ENCODE measurements at regions not wholly inside any gene's neighbourhood (a gene's known extent, or its start where the extent isn't known, plus 50 kb on each side); places are given as distances from the start of the nearest gene placed in this dataset.

DNA sequence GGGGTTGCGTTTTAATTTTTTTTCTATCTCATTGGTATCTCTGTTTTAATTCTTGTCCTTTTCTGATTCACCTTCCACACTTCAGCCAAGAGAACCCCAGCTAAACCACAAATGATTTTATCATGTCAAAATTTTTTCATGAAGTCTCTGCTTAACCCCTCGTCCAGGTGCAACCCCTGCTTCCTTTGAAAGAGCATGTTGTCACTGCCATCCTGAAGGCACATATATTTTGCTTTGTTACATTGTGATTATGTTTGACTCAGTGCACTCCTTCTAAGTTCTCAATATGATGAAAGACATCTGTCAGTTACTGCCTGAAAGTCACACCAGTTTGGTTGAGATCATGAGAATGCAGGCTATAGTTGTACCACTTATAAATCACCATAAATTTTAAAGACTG, 99.9 kb upstream of the FMR1 start:
- Histone ChIP-seq H3K9me3 (no peaks in the 10 kb centered on the region), H3K27me3 (ENCODE audit: low read depth) (no peaks in the 10 kb centered on the region), H3K36me3 (replicated peaks) (no peaks in the 10 kb centered on the region), H3K4me3 (no peak overlapping the region), H3K4me1 (no peaks in the 10 kb centered on the region)
- DNase-seq (ENCODE audit: low spot score in 2 of 2), result no peak
- in situ Hi-C loops (cut with MboI; ENCODE audit: low sequenced_read_pairs), result no loop called here

DNA sequence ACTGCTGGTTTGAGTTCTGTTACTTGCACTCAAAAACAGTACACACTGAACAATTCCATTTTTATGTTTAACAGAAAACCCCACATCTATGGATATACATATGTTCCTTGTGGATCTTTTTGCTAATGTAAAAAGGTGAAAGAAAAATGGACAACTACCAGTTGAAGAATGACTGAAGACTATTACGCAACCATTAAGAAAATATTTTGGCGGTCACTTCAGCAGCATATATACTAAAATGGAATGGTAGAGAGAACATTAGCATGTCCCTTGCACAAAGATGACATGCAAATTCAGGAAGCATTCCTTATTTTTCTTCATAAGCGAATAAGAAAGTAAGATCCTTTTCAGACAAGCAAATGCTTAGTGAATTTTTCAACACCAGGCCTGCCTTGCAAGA, 84.6 kb upstream of the FMR1 start:
- no peak for DNase-seq (ENCODE audit: low spot score in 2 of 2)
- no peaks in the 10 kb centered on the region for H3K27me3 ChIP-seq (ENCODE audit: low read depth)

DNA sequence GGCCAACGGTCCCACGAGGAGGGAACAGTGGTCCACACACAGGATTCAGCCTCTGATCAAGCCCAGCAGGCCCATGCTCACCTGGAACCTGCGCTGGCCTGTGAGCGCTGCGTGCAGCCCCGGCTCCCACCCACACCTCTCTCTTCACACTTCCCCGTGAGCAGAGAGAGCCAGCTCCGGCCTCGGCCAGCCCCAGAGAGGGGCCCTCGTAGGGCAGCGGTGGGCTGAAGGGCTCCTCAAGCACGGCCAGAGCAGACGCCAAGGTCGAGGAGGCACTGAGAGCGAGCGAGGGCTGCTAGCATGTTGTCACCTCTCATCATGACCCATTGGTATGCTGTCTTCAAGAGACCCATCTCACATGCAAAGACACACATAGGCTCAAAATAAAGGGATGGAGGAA, 83.0 kb upstream of the FMR1 start:
- H3K27me3 ChIP-seq (ENCODE audit: low read depth), result no peaks in the 10 kb centered on the region
- no peak for DNase-seq (ENCODE audit: low spot score in 2 of 2)
- H3K36me3 ChIP-seq (replicated peaks), result no peaks in the 10 kb centered on the region
- no peaks in the 10 kb centered on the region for H3K4me1 ChIP-seq
- H3K9me3 ChIP-seq, result no peaks in the 10 kb centered on the region
- no peak overlapping the region for H3K4me3 ChIP-seq
- in situ Hi-C loops (cut with MboI; ENCODE audit: low sequenced_read_pairs), result no loop called here

More for the DNA sequence above, 84.6 kb upstream of the FMR1 start:
- Histone ChIP-seq H3K4me3 (no peak overlapping the region), H3K9me3 (no peaks in the 10 kb centered on the region), H3K4me1 (no peaks in the 10 kb centered on the region), H3K36me3 (replicated peaks) (no peaks in the 10 kb centered on the region)
- in situ Hi-C loops (cut with MboI; ENCODE audit: low sequenced_read_pairs), result no loop called here

DNA sequence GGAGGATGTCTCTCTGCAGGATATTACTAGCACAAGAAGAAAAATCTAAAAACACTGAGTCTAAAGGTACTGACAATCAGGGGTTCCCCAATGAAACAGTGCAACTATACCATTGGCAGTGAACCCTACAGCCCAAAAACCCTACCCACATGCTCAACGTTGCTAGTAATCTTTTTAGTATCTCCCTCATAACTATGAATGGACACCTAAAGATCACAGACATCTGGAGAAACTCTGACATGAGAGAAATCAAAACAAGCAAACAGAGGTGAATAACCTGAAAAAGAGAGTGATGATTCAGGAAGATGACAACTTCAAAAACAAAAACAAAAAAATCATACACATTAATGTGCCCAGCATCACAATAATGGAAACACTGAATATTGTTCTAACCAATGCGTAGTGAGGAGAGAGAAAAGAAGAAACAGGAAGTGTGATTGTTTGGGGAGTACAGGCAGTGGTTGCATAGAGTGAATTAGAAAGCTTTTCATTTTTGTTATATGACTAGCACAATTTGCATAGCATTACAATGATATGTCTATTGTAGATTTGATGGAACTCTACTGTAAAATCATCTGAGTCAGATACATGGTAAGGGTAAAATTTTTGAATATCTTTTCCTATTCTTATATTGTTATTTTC, 78.9 kb upstream of the FMR1 start:
- in situ Hi-C loops (cut with MboI; ENCODE audit: low sequenced_read_pairs), result no loop called here
- DNase-seq (ENCODE audit: low spot score in 2 of 2), result no peak

DNA sequence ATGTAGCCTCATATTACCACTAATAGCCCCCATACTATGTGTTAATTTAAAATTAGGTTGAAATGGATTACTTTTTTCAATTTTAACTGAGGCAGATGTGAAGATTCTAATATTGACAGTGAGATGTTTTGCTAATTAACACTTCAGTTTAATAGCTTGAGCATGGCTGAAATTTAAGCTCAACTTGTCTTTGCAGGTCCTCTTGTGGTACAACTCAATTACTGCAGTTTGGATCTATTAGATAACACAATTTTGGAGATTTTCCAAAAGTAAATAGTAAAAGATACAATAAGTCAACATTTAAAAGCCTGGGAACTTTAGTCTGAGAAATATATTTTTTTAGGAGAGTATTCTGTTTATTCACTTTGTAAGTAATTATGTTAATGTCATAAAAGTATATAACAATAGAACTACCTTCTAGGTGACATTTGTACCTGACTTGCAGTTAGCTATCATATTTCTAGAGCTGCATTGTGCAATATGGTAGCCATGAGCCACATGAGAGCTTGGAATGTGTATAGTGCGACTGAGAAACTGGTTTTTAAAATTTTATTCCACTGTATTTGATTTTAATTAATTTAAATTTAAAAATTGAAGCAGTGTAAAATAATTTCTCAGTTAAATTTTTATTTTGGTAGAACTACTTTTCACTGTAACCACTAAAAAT, 73.1 kb upstream of the FMR1 start:
- Histone ChIP-seq H3K9me3 (no peaks in the 10 kb centered on the region), H3K36me3 (replicated peaks) (no peaks in the 10 kb centered on the region), H3K4me1 (no peaks in the 10 kb centered on the region), H3K27me3 (ENCODE audit: low read depth) (no peaks in the 10 kb centered on the region), H3K4me3 (no peak overlapping the region)
- in situ Hi-C loops (cut with MboI; ENCODE audit: low sequenced_read_pairs), result no loop called here
- peak in 1 of 2 experiments; percentile 16 for DNase-seq (ENCODE audit: low spot score in 2 of 2)

More for the DNA sequence above, 78.9 kb upstream of the FMR1 start:
- no peaks in the 10 kb centered on the region for H3K4me1 ChIP-seq
- no peaks in the 10 kb centered on the region for H3K9me3 ChIP-seq
- H3K27me3 ChIP-seq (ENCODE audit: low read depth), result no peaks in the 10 kb centered on the region
- no peaks in the 10 kb centered on the region for H3K36me3 ChIP-seq (replicated peaks)
- no peak overlapping the region for H3K4me3 ChIP-seq

DNA sequence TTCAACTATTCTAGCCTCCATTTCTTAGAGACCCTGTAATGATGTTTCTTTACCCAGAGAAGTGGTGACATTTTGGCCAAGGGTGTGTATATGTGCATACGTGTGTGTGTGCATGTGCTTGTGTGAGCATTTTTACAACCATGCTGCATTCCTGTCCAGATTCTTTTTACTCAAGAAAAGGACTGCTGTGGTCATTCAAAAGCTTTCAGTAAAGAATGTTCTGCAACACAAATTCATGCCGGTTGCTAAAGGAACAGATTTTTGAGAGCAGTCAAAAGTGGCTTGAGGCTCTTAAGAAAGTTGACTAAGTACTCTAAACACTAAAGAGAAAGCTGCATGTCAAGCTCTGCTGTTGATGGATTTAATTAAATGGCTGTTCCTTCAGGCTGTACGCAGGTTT, 65.0 kb upstream of the FMR1 start:
- Histone ChIP-seq H3K4me3 (no peak overlapping the region), H3K4me1 (no peaks in the 10 kb centered on the region), H3K27me3 (ENCODE audit: low read depth) (no peaks in the 10 kb centered on the region), H3K9me3 (no peaks in the 10 kb centered on the region), H3K36me3 (replicated peaks) (no peaks in the 10 kb centered on the region)
- DNase-seq (ENCODE audit: low spot score in 2 of 2), result no peak
- in situ Hi-C loops (cut with MboI; ENCODE audit: low sequenced_read_pairs), result no loop called here

DNA sequence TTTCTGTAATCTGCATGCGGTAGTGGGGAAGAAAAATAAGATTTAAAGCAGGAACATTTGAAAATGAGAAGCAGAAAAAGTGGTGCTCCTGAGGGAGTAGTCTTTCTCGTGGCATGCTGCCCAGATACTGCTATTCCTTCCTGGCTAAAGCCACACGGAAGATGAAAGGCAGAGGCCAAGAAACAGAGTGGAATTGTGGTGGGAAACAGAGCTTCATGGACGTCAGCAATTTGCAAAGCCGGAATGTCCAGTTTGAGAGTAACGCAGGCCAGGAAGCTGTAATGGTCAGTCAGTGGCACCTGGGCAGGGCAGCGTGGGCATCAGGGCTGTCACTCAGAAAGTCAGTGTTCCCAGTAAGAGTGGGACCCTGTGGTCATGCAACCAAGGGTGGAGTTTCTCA, 63.7 kb upstream of the FMR1 start:
- in situ Hi-C loops (cut with MboI; ENCODE audit: low sequenced_read_pairs), result no loop called here
- H3K27me3 ChIP-seq (ENCODE audit: low read depth), result no peaks in the 10 kb centered on the region
- DNase-seq (ENCODE audit: low spot score in 2 of 2), result no peak
- H3K9me3 ChIP-seq, result no peaks in the 10 kb centered on the region
- no peak overlapping the region for H3K4me3 ChIP-seq
- no peaks in the 10 kb centered on the region for H3K4me1 ChIP-seq
- no peaks in the 10 kb centered on the region for H3K36me3 ChIP-seq (replicated peaks)

DNA sequence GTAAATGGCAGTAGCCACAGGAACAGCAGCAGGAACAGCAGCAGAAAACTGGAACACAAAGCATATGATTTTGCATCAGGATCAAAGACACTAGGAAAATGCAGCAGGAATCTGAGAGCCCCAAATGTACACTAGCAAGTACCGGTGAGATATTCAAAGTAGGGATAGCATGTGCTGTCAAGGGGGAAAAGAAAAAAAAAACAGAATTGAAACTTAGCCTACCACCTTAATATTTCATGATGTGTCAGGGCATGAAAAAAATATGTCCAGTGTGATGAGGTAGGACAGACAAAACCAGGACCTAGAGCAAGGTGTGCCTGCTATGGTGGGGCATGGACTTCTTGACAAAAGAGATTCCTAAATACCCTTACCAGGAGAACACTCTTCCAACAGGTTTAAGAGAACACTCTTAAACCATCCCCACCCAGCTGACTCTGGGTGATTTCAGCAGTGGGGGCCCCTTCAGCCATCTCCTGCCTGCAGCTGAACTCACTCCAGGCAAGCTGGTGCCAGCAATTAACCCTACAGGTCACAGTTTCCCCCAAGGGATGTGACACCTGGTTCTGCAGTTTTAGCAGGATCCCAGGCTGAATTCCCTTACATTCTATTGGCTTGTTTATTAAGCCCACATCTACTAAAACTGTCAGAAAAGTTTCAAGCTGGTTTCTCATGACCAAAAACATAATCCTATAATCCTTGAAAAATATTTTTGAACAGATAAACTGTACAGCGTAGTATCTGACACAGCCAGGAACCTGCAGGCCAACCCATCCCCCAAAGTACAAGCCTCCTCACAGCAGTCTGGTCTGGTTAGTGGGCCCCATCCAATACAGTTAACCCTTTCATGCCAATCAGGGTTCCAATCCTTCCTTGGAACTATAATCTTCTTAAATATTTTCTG, 62.9 kb upstream of the FMR1 start:
- no peaks in the 10 kb centered on the region for H3K4me1 ChIP-seq
- DNase-seq (ENCODE audit: low spot score in 2 of 2), result no peak
- no peaks in the 10 kb centered on the region for H3K36me3 ChIP-seq (replicated peaks)
- H3K27me3 ChIP-seq (ENCODE audit: low read depth), result no peaks in the 10 kb centered on the region
- in situ Hi-C loops (cut with MboI; ENCODE audit: low sequenced_read_pairs), result no loop called here
- no peak overlapping the region for H3K4me3 ChIP-seq
- no peaks in the 10 kb centered on the region for H3K9me3 ChIP-seq

DNA sequence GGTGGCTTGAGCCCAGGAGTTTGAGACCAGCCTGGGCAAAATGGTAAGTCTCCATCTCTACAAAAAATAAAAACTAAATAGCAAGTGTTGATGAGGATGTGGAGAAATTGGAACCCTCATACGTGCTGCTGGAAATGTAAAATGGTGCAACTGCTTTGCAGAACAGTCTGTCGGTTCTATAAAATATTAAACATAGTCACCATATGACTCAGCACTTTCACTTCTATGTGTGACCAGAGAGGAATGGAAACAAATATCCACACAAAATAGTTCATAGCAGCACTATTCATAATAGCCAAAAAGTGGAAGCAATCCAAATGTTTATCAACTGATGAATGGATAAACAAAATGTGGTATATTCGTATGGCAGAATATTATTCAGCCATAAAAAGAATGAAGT, 60.8 kb upstream of the FMR1 start:
- no peak for DNase-seq (ENCODE audit: low spot score in 2 of 2)
- in situ Hi-C loops (cut with MboI; ENCODE audit: low sequenced_read_pairs), result no loop called here
- Histone ChIP-seq H3K9me3 (no peaks in the 10 kb centered on the region), H3K4me1 (no peaks in the 10 kb centered on the region), H3K4me3 (no peak overlapping the region), H3K36me3 (replicated peaks) (no peaks in the 10 kb centered on the region), H3K27me3 (ENCODE audit: low read depth) (no peaks in the 10 kb centered on the region)

DNA sequence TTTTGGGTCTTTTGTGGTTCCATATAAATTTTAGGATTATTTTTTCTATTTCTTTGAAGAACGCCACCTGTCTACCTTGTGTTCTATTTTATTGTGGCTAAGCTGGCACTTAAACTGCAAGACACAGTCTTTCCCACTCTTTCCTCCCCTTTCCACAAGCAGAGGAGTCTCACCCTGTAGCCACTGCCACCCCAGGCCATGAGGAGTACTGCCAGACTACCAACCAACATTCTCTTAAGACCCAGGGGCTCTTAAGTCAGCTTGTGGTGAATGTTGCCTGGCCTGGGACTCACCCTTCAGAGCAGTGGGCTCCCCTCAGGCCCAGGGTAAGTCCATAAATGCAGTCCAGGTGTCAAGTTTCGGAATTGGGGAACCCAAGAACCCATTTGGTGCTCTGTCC, 58.0 kb upstream of the FMR1 start:
- Histone ChIP-seq H3K4me1 (no peaks in the 10 kb centered on the region), H3K4me3 (no peak overlapping the region), H3K9me3 (no peaks in the 10 kb centered on the region), H3K27me3 (ENCODE audit: low read depth) (no peaks in the 10 kb centered on the region), H3K36me3 (replicated peaks) (no peaks in the 10 kb centered on the region)
- in situ Hi-C loops (cut with MboI; ENCODE audit: low sequenced_read_pairs), result no loop called here
- no peak for DNase-seq (ENCODE audit: low spot score in 2 of 2)

DNA sequence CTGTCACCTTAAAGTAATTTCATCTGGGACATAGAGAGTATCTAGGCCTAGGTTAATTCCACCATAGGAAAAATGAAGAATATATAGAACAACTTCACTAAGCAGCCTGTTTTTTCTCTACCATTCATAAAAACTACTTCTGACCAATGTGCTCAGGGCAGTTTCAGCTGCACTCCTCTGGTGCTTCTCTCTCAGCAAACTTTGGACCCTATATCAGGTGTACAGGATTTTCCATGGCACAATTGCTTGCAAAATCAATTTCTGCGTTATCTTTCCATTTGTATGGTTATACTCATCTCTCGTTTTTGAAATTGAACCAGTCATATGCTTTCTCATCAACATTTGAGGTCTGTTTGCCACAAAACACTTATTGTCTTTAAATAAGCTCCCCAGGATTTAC, 52.1 kb upstream of the FMR1 start:
- peaks cover 6% of the 10 kb centered on the region; the same call in 1 of the 2 replicates for H3K27me3 ChIP-seq (ENCODE audit: low read depth)
- H3K9me3 ChIP-seq, result no peaks in the 10 kb centered on the region
- DNase-seq (ENCODE audit: low spot score in 2 of 2), result no peak
- in situ Hi-C loops (cut with MboI; ENCODE audit: low sequenced_read_pairs), result no loop called here
- no peak overlapping the region for H3K4me3 ChIP-seq
- H3K36me3 ChIP-seq (replicated peaks), result no peaks in the 10 kb centered on the region
- H3K4me1 ChIP-seq, result no peaks in the 10 kb centered on the region

Measured in HAP-1 (cell line).